H1 (cell line): ENCODE measurements at regions not wholly inside any gene's neighbourhood (a gene's known extent, or its start where the extent isn't known, plus 50 kb on each side); places are given as distances from the start of the nearest gene placed in this dataset.

Experiments used
- CTCF ChIA-PET: fragments of 300-600 bp; sonication (Branson Sonifier 250); formaldehyde crosslinking; loops from one replicate; lab custom pipeline; 2021; ENCODE audit not compliant: partially characterized antibody; lab: Charles Lee
- POLR2A ChIA-PET: fragments of 300-600 bp; sonication (Branson Sonifier 250); formaldehyde crosslinking; loops from one replicate; lab custom pipeline; 2021; ENCODE audit warnings: inconsistent platforms; ENCODE audit not compliant: partially characterized antibody; lab: Charles Lee
- DNase-seq, 2 experiments: peaks; one replicate each; pipeline versions ENCODE4 v3.0.0 to v3.0.0-alpha.2; 2010 to 2022; ENCODE audit warnings: low spot score in 2 of 2, low read depth in 1 of 2, mixed read lengths in 1 of 2
- FAIRE-seq: peaks from 2 replicates; lab custom pipeline; 2011; peaks lifted over from hg19 to GRCh38; lab: Jason Lieb, UNC
- H2AFZ ChIP-seq: 2 replicates; pipeline ENCODE4 v1.8.1; 2012; ENCODE audit warnings: low read length, inconsistent platforms
- H2AK5ac ChIP-seq: 2 replicates; pipeline ENCODE4 v1.6.1; 2013; ENCODE audit warnings: low read depth, low read length
- H2BK120ac ChIP-seq: replicated peaks from 2 replicates; pipeline ENCODE3; 2013; ENCODE audit warnings: low read depth, low read length, inconsistent platforms
- H2BK12ac ChIP-seq: 2 replicates; pipeline ENCODE4 v1.6.1; 2013; ENCODE audit warnings: low read depth, low read length
- H2BK15ac ChIP-seq: 2 replicates; pipeline ENCODE4 v1.6.1; 2013; ENCODE audit warnings: low read length
- H2BK20ac ChIP-seq: 2 replicates; pipeline ENCODE4 v1.6.1; 2013; ENCODE audit warnings: low read length
- H2BK5ac ChIP-seq: 2 replicates; pipeline ENCODE4 v1.6.1; 2013; ENCODE audit warnings: low read depth, low read length
- H3K14ac ChIP-seq: 2 replicates; pipeline ENCODE4 v1.6.1; 2013; ENCODE audit warnings: inconsistent platforms; ENCODE audit not compliant: insufficient read length
- H3K18ac ChIP-seq: 2 replicates; pipeline ENCODE4 v1.6.1; 2013; ENCODE audit warnings: low read length; ENCODE audit errors: extremely low read depth
- H3K23ac ChIP-seq: 2 replicates; pipeline ENCODE4 v1.6.1; 2013; ENCODE audit warnings: inconsistent platforms; ENCODE audit not compliant: insufficient read length
- H3K23me2 ChIP-seq: 2 replicates; pipeline ENCODE4 v1.6.1; 2013; ENCODE audit warnings: low read depth, low read length
- H3K27ac ChIP-seq: 2 replicates; pipeline ENCODE4 v1.6.1; 2011; ENCODE audit warnings: low read depth, low read length, inconsistent platforms
- H3K27me3 ChIP-seq, 4 experiments: replicated peaks in 1 of 4; 1 replicate in 1 of 4; 2 replicates in 3 of 4; pipeline versions ENCODE4 v1.6.1 to v1.8.1; 2011 to 2013; ENCODE audit warnings: low read length in 3 of 4, mild to moderate bottlenecking in 3 of 4, inconsistent platforms in 2 of 4, mixed read lengths in 2 of 4, moderate library complexity in 1 of 4; ENCODE audit not compliant: control insufficient read depth in 3 of 4, insufficient read depth in 3 of 4; ENCODE audit errors: extremely low read depth in 1 of 4
- H3K36me3 ChIP-seq, 4 experiments: 2 replicates each; pipeline versions ENCODE4 v1.6.1 to v1.8.1; 2011 to 2013; ENCODE audit warnings: mild to moderate bottlenecking in 4 of 4, low read length in 3 of 4, moderate library complexity in 2 of 4, control low read depth in 1 of 4, inconsistent platforms in 1 of 4; ENCODE audit not compliant: insufficient read depth in 4 of 4, control insufficient read depth in 2 of 4
- H3K4ac ChIP-seq: replicated peaks from 2 replicates; pipeline ENCODE3; 2013; ENCODE audit warnings: low read length, low read depth, mixed read lengths, inconsistent platforms; ENCODE audit not compliant: insufficient read length
- H3K4me1 ChIP-seq, 4 experiments: replicated peaks in 1 of 4; 1 replicate in 1 of 4; 2 replicates in 3 of 4; pipeline versions ENCODE4 v1.6.1 to v1.8.1; 2011 to 2013; ENCODE audit warnings: low read length in 3 of 4, inconsistent platforms in 2 of 4, mixed read lengths in 1 of 4; ENCODE audit not compliant: insufficient read depth in 4 of 4, control insufficient read depth in 3 of 4
- H3K4me2 ChIP-seq, 2 experiments: 2 replicates each; pipeline versions ENCODE4 v1.6.1 to v1.8.1; 2011 to 2013; ENCODE audit warnings: low read depth in 2 of 2, low read length in 2 of 2, control low read depth in 1 of 2, inconsistent platforms in 1 of 2, mild to moderate bottlenecking in 1 of 2; ENCODE audit not compliant: insufficient read depth in 1 of 2
- H3K4me3 ChIP-seq, 4 experiments: fragments of 200-600, 300-600 bp in 1 of 4; sonication (generic), shearing (Covaris generic), sonication (Bioruptor Twin) in 1 of 4; 2 replicates each; pipeline versions ENCODE4 v1.5.1 to v1.8.1; 2011 to 2016; ENCODE audit warnings: low read length in 4 of 4, low read depth in 3 of 4, control low read depth in 2 of 4, inconsistent platforms in 2 of 4, mild to moderate bottlenecking in 2 of 4, mixed read lengths in 1 of 4, moderate library complexity in 1 of 4; ENCODE audit not compliant: insufficient read depth in 2 of 4; ENCODE audit errors: extremely low read depth in 1 of 4
- H3K56ac ChIP-seq: replicated peaks from 2 replicates; pipeline ENCODE3; 2013; ENCODE audit warnings: low read depth, mild to moderate bottlenecking, mixed read lengths, low read length, inconsistent platforms; ENCODE audit not compliant: insufficient read length
- H3K79me1 ChIP-seq: 2 replicates; pipeline ENCODE4 v1.6.1; 2013; ENCODE audit warnings: low read depth, low read length, control low read depth
- H3K79me2 ChIP-seq, 2 experiments: 2 replicates each; pipeline versions ENCODE4 v1.6.1 to v1.8.1; 2012 to 2013; ENCODE audit warnings: low read length in 2 of 2, mild to moderate bottlenecking in 2 of 2, inconsistent platforms in 1 of 2; ENCODE audit not compliant: insufficient read depth in 2 of 2, control insufficient read depth in 1 of 2
- H3K9ac ChIP-seq, 4 experiments: replicated peaks in 1 of 4; 1 replicate in 1 of 4; 2 replicates in 3 of 4; pipeline versions ENCODE4 v1.6.1 to v1.8.1; 2011 to 2013; ENCODE audit warnings: low read depth in 3 of 4, low read length in 3 of 4, control low read depth in 2 of 4, mild to moderate bottlenecking in 2 of 4, moderate library complexity in 2 of 4, inconsistent platforms in 1 of 4; ENCODE audit errors: extremely low read depth in 1 of 4
- H3K9me3 ChIP-seq, 2 experiments: 2 replicates each; pipeline versions ENCODE4 v1.6.1 to v1.8.1; 2012 to 2013; ENCODE audit warnings: mild to moderate bottlenecking in 2 of 2, moderate library complexity in 2 of 2, control low read depth in 1 of 2, inconsistent platforms in 1 of 2, low read depth in 1 of 2, low read length in 1 of 2, mixed read lengths in 1 of 2; ENCODE audit not compliant: insufficient read depth in 2 of 2
- H4K20me1 ChIP-seq, 2 experiments: replicated peaks in 1 of 2; 2 replicates each; pipeline versions ENCODE3 to v1.8.1; 2011 to 2013; ENCODE audit warnings: inconsistent platforms in 2 of 2, low read length in 2 of 2, mild to moderate bottlenecking in 1 of 2; ENCODE audit not compliant: insufficient read depth in 2 of 2, control insufficient read depth in 1 of 2
- H4K5ac ChIP-seq: 2 replicates; pipeline ENCODE4 v1.6.1; 2013; ENCODE audit warnings: low read length, low read depth, mixed read lengths, inconsistent platforms; ENCODE audit not compliant: insufficient read length
- H4K8ac ChIP-seq: 2 replicates; pipeline ENCODE4 v1.8.0; 2013; ENCODE audit warnings: mild to moderate bottlenecking, moderate library complexity, low read length, inconsistent platforms; ENCODE audit not compliant: insufficient read depth; ENCODE audit errors: extremely low read depth
- H4K91ac ChIP-seq: replicated peaks from 2 replicates; pipeline ENCODE3; 2013; ENCODE audit warnings: low read length, mixed read lengths, inconsistent platforms; ENCODE audit not compliant: insufficient read length
- BACH1 ChIP-seq: IDR thresholded peaks from 2 replicates; pipeline ENCODE4 v1.6.1; 2012; ENCODE audit warnings: low read length, improper control_type of control experiment
- HDAC2 ChIP-seq, 2 experiments: fragments of 300-600 bp in 1 of 2; sonication (generic) in 1 of 2; IDR thresholded peaks; 2 replicates each; pipeline ENCODE4 v1.6.1; 2011 to 2012; ENCODE audit warnings: low read depth in 2 of 2, low read length in 2 of 2, mild to moderate bottlenecking in 2 of 2, moderate library complexity in 2 of 2, borderline replicate concordance in 1 of 2, inconsistent platforms in 1 of 2
- HDAC6 ChIP-seq: IDR thresholded peaks from one replicate; pipeline ENCODE4 v1.7.1; 2012; ENCODE audit warnings: low read depth, mild to moderate bottlenecking, inconsistent platforms, low read length, moderate library complexity
- JUN ChIP-seq: IDR thresholded peaks from 2 replicates; pipeline ENCODE4 v1.6.1; 2011; ENCODE audit warnings: low read depth, mild to moderate bottlenecking, improper control_type of control experiment, low read length
- NANOG ChIP-seq: IDR thresholded peaks from 2 replicates; pipeline ENCODE4 v1.6.1; 2011; ENCODE audit warnings: low read length, low read depth, mild to moderate bottlenecking, inconsistent platforms; ENCODE audit not compliant: insufficient read depth, poor library complexity, severe bottlenecking
- NRF1 ChIP-seq: IDR thresholded peaks from 2 replicates; pipeline ENCODE4 v1.6.1; 2011; ENCODE audit warnings: mild to moderate bottlenecking, low read depth, low read length, improper control_type of control experiment
- POLR2A ChIP-seq, 2 experiments: IDR thresholded peaks; 1 replicate in 1 of 2; 2 replicates in 1 of 2; pipeline ENCODE4 v1.6.1; 2011; ENCODE audit warnings: low read depth in 2 of 2, low read length in 2 of 2, mild to moderate bottlenecking in 2 of 2; ENCODE audit errors: control extremely low read depth in 1 of 2
- SP2 ChIP-seq: IDR thresholded peaks from 2 replicates; pipeline ENCODE4 v1.6.1; 2012; ENCODE audit warnings: mild to moderate bottlenecking, low read length, inconsistent platforms
- TAF1 ChIP-seq: IDR thresholded peaks from 2 replicates; pipeline ENCODE4 v1.6.1; 2011; ENCODE audit warnings: mild to moderate bottlenecking, low read depth, low read length
- TEAD4 ChIP-seq: IDR thresholded peaks from 2 replicates; pipeline ENCODE4 v1.6.1; 2012; ENCODE audit warnings: low read depth, low read length, inconsistent platforms, mixed read lengths
- YY1 ChIP-seq: IDR thresholded peaks from 2 replicates; pipeline ENCODE4 v1.6.1; 2011; ENCODE audit warnings: low read depth, mild to moderate bottlenecking, low read length
- WGBS, 2 experiments: shearing (Covaris generic) in 1 of 2; methylation state at CpG; one replicate each; pipeline versions ENCODE4 v1.1.6 to v1.1.7; 2013 to 2015; ENCODE audit warnings: low lambda C conversion rate in 2 of 2, mixed read lengths in 2 of 2, inconsistent platforms in 1 of 2, low coverage in 1 of 2, missing lambda C conversion rate in 1 of 2; ENCODE audit not compliant: insufficient replicate concordance in 2 of 2, insufficient coverage in 1 of 2, insufficient read length in 1 of 2; ENCODE audit errors: extremely low coverage in 1 of 2, missing lambda C conversion rate in 1 of 2; 5-methylcytosine and 5-hydroxymethylcytosine counted together
- TF ChIP-seq, protein P1 (sequence below): IDR thresholded peaks from 2 replicates; pipeline ENCODE4 v1.6.1; 2012; ENCODE audit warnings: low read length, inconsistent platforms
- TF ChIP-seq, protein P2 (sequence below): IDR thresholded peaks from 2 replicates; pipeline ENCODE4 v1.6.1; 2011; ENCODE audit warnings: low read length, improper control_type of control experiment

DNA sequence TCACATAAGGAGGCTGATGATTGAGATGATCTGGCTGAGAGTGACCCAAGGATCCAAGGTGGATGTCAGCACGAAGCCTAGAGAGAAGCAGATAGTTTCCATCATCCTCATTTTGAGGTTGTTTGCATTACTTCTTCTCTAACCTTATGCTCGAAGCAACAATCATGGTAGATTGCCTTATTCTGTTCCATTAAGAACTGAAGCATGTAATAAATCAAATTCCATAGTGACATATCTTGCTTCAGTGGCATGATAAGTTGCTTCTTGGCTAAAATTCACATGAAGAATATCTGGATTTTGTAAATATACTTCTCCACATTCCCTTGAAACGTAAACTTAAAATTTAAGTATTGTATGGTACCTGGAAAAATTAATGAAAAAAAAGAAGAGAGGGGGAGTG lies 377.8 kb upstream of the DACH1 start:
- H2BK5ac ChIP-seq: no peak overlapping the region
- H3K23me2 ChIP-seq: no peaks in the 10 kb centered on the region
- H3K4me1 ChIP-seq: no peaks in the 10 kb centered on the region
- H3K9ac ChIP-seq: no peak overlapping the region
- H2AFZ ChIP-seq: no peak overlapping the region
- H3K4ac ChIP-seq: no peak overlapping the region
- H2BK120ac ChIP-seq: no peak overlapping the region
- no peak overlapping the region for H3K23ac ChIP-seq
- H3K18ac ChIP-seq: no peak overlapping the region
- no peak overlapping the region for H2BK20ac ChIP-seq
- H2BK12ac ChIP-seq: no peak overlapping the region
- ChIA-PET POLR2A (no interaction called here), CTCF (interaction anchor here (0.8 kb wide), 1 partner anchor 23 kb away, joined by 3 read pairs; no protein-coding TSS in a partner anchor)
- no peak overlapping the region for H4K91ac ChIP-seq
- H4K8ac ChIP-seq: no peak overlapping the region
- H2AK5ac ChIP-seq: no peak overlapping the region
- H3K79me2 ChIP-seq: no peaks in the 10 kb centered on the region
- WGBS, 2 experiments: 76% methylated on average over 3 of the region's 3 CpGs; no CpG with 5 or more reads in 1 of the 2 experiments
- FAIRE-seq: no peak
- no peaks in the 10 kb centered on the region for H4K20me1 ChIP-seq
- no peaks in the 10 kb centered on the region for H3K27me3 ChIP-seq
- DNase-seq: no peak
- no peak overlapping the region for H3K27ac ChIP-seq
- H3K79me1 ChIP-seq: no peaks in the 10 kb centered on the region
- H4K5ac ChIP-seq: no peak overlapping the region
- no peak overlapping the region for H3K14ac ChIP-seq
- H3K56ac ChIP-seq: no peak overlapping the region
- no peaks in the 10 kb centered on the region for H3K9me3 ChIP-seq
- H3K36me3 ChIP-seq: no peaks in the 10 kb centered on the region
- no peak overlapping the region for H2BK15ac ChIP-seq
- H3K4me2 ChIP-seq: no peak overlapping the region
- no peak overlapping the region for H3K4me3 ChIP-seq
- TF ChIP-seq, protein P1, sequence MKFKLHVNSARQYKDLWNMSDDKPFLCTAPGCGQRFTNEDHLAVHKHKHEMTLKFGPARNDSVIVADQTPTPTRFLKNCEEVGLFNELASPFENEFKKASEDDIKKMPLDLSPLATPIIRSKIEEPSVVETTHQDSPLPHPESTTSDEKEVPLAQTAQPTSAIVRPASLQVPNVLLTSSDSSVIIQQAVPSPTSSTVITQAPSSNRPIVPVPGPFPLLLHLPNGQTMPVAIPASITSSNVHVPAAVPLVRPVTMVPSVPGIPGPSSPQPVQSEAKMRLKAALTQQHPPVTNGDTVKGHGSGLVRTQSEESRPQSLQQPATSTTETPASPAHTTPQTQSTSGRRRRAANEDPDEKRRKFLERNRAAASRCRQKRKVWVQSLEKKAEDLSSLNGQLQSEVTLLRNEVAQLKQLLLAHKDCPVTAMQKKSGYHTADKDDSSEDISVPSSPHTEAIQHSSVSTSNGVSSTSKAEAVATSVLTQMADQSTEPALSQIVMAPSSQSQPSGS: no peak
- TF ChIP-seq, protein P2, sequence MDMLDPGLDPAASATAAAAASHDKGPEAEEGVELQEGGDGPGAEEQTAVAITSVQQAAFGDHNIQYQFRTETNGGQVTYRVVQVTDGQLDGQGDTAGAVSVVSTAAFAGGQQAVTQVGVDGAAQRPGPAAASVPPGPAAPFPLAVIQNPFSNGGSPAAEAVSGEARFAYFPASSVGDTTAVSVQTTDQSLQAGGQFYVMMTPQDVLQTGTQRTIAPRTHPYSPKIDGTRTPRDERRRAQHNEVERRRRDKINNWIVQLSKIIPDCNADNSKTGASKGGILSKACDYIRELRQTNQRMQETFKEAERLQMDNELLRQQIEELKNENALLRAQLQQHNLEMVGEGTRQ: no peak
- TF ChIP-seq YY1 (no peak), NRF1 (no peak), TAF1 (no peak), TEAD4 (no peak), NANOG (no peak), BACH1 (no peak), HDAC2 (IDR thresholded peaks at IDR 0.05; ENCODE audit: borderline replicate concordance in 1 of 2, low read depth in 2 of 2, low read length in 2 of 2) (no peak), HDAC6 (no peak), POLR2A (IDR thresholded peaks at IDR 0.05; ENCODE audit: control extremely low read depth in 1 of 2, low read depth in 2 of 2, low read length in 2 of 2) (no peak), JUN (no peak), SP2 (no peak)
